GM18907 (cell line): ENCODE measurements at regions not wholly inside any gene's neighbourhood (a gene's known extent, or its start where the extent isn't known, plus 50 kb on each side); places are given as distances from the start of the nearest gene placed in this dataset.

Experiments
- ATAC-seq: cut with Tn5 transposase; IDR thresholded peaks from one replicate; pipeline ENCODE4 v1.9.1; 2021; ENCODE audit warnings: mild to moderate bottlenecking, moderate library complexity; ENCODE audit not compliant: unreplicated experiment

DNA sequence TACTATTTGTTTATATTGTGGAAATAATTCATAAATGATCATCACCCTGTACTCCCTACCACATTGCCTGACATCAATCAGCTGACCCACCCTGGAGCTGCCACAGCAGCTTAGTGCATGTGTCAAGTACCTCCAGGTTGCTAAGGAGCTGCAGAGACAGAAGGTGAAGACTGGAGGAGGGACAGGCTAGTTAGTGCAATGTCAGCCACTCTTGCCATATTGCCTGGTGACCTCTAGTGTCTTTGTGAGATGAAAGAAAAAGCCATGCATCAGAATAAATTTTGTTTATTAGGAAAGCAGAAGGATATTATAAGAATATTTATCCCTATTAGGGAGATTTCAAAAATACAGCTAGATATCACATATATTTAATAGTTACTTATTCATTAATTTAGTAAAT lies 243.9 kb upstream of the FAT4 start:
- no peak for ATAC-seq

DNA sequence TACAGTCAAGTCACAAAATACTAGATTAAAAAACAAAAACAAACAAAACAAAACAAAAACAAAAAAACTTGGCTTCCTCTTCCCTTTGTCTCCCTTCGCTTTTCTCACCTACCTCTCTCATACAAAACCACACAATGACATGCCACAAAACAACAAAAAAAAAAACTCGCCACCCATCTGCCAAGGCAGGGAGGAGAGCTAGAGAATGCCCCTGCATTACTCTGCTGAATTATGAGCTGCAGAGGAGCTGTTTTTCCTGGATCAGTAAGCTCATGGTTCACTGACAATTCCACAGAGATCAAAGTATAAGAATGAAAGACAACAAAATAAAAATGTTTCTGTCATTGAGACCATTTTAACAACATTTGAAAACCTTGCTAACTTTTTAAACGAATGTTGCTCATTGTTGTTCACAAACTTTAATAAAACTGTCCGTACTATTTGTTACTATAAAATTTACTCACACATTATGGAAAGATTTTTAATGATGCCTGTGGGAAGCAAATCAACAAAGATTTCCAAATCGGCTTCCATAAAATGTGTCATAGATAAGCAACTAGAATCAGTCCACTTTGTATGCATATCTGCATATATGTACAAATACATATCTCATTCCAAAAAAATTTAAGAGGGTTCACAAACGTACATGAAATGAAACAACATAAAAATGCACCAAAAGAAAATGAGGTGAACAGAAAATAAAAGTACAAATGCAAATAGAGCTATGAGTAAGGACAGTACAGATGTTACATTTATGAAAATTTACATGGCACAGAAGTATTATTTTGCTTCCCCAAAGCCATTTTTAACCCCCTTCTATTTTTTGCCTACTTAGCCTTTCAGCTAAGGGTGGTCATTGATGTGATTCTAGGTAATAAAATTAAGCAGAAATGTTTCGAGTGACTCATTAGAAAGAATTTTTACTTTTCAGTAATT lies 252.4 kb upstream of the FAT4 start:
- ATAC-seq: no peak

DNA sequence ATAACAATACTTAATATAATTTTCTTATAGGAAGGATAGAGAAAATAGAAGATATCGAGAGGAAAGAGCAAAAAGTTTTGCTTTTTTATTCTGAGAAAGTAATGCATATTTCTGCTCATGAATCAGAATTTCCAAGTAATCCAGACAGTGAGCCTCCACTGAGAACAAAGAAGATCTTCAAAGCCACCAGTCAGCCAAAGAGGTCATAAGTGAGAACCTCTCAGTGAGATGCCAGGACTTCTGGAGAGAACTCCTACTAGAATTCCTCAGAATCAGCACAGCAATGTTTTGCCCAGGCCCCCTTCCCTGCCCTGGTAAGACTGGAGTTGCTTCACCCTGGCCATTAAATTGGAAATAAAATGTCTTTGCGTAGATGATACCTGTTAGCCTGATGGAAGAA lies 254.4 kb upstream of the FAT4 start:
- no peak for ATAC-seq

DNA sequence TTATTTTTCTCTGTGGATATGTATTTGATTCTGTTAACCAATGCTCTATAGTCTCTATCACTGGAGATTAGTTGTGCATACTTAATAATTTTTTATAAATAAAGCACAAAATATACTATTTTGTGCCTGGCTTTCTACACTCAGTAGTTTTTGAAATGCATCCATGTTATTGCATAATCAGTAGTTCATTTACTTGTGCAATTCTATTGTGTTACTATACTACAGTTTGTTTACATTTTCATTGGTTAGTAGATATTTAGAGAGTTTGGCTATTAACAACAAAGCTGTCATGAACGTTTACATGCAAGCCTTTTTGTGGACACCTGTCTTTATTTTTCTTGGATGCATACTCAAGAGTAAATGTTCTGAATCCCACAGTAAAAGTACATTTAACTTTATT lies 265.0 kb upstream of the FAT4 start:
- ATAC-seq: no peak

DNA sequence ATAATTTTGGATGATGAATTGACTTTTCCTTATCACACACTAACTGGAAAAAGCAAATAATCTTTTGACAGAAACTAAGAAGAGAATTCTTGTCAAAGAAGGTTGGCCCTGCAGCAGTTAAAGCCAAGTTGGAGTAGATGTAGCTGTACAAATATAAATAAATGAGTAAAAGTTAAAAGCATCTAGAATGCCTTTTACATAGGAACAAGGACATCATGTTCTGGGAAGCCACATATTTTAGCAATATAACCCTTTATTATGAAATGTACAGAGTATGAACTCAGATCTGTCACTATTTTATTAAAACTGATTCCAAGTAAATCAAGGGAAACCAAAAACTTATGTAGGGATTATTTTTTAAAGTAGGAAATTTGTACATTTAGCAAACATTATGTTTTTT lies 269.4 kb upstream of the FAT4 start:
- ATAC-seq: no peak

DNA sequence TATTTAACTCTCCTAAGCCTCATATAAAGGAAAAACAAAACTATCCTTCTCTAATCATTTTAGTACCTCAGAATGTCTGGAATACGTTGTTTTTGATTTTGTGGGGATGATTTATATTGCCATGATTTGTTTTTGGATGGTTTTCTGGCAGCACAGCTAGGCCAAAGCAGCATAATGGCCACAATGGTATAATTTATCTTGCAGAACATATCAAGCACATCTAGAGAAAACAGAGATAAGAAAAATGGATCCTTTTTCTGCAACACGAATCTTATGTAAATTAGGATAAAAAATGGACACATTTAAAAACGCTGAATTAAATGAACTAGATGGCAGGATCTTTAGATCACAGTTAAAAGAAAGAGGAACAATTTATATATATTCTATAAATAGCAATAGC lies 269.9 kb upstream of the FAT4 start:
- ATAC-seq: no peak

DNA sequence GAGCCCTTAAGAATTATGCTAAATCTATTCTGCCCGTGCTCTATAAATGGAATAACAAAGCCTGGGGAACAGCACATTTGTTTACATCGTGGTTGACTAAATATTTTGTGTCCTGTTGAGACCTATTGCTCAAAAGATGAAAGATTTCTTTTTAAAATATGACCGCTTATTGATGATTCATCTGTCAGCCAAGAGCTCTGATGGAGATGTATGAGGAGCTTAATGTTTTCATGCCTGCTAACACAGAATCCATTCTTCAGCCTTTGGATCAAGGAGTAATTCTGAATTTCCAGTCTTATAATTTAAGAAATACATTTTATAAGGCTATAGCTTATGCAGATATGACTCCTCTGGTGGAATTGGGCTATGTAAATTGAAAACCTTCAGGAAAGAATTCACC lies 271.3 kb upstream of the FAT4 start:
- ATAC-seq: no peak

DNA sequence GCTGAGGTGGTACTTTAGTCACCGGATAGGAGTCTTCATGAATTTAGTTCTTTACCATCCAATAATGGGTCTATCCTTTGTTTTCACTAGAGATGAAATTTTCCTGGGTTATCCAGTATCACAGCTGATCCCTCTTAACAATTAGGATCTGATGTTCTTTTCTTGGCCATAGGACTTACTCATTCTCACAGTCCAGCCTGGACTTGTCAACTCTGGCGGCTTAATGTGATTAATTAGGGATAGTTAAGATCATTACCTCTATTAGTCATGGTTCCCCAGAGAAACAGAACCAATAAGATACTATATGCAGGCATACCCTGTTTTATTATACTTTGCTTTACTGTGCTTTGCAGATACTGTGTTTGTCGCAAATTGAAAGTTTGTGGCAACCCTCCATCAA lies 272.7 kb upstream of the FAT4 start:
- ATAC-seq: no peak

DNA sequence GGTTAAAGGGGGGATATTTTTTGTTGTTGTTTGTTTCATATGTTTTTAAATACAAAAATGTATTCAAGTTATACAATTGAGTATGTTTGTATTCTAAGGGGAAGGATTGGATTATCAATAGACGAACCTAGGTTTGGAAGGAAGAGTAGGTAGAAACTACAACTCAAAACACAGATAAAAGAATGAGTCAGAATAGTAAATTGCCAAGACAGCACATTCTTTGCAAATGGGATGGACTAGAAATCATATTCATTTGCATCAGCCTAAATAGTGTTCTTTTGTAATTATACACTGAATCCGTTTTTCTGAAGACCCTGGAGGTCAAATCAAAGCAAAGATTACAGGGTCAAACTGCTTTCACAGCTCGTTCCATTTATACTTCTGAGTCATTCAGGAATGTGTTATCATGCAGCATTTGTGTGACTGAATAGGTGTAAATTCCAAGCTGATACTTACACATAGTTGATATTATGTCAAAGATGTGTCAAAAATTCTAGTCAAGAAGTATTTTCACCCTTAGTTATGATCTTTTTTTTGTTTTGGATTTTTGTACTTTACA lies 273.3 kb upstream of the FAT4 start:
- ATAC-seq: no peak

DNA sequence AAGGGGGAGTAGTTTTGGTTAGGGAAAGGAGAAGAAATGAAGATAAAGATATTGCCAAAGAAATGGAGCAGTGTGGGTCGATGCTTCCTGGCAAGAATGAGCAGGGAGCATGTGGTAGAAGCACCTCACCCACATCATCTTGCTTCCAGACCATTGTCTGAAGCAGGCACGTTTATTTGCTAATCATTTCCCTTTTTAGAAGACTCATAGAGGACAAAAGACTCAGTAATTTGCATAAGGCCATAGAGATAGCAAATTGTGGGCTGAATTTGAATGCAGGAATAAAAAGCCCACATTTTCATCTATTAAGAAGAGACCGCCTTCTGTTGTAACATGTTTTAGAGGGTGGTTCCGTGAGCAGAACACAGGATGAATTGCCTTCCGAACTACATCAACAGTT lies 275.2 kb upstream of the FAT4 start:
- ATAC-seq: no peak

DNA sequence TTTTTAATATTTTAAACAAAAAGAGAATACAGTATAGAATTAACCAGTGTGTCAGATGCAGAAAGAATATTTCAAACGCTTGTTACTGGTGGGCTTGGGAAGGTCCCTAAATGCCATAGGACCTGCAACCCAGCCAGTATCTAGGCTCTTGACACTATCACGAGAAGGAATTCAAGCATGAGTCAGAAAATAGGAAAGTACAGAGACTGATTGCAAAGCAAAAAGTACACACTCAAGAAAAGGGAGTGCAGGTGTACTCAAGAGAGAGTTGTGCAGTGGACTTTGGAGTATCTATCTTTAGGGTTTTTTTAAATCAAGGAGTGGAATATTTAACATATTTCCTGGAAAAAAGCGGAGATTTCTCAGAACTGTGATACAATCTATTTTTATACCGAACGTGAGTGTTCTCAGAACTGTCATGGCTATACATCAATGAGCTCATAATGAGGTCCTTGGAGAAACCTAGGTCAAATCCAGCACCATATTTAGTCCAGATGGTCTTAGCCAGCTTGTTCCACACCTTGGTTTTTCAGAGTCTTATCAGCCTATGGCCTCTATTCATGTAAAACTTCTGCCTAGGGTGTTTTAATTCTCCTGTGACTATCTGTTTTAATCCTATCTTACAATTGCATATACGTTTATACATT lies 291.8 kb upstream of the FAT4 start:
- ATAC-seq: no peak

DNA sequence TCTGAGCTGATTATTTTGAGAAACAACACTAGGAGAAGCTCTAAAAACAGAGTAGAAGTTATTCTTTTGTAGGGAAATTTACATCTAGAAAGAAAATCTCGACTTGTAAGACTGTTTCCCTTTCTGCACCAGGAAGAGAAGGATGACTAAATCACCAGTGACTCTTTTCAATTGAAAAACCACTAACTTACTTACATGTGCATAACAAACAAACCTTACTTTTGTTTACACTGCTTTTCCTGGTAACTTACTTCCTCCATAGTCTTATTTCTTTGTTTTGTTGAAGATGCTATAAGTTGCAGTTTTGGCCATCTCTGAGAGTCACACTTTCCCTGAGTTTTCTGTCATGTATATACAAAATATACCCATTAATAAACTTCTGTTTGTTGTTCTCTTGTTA lies 293.6 kb upstream of the FAT4 start:
- ATAC-seq: no peak

DNA sequence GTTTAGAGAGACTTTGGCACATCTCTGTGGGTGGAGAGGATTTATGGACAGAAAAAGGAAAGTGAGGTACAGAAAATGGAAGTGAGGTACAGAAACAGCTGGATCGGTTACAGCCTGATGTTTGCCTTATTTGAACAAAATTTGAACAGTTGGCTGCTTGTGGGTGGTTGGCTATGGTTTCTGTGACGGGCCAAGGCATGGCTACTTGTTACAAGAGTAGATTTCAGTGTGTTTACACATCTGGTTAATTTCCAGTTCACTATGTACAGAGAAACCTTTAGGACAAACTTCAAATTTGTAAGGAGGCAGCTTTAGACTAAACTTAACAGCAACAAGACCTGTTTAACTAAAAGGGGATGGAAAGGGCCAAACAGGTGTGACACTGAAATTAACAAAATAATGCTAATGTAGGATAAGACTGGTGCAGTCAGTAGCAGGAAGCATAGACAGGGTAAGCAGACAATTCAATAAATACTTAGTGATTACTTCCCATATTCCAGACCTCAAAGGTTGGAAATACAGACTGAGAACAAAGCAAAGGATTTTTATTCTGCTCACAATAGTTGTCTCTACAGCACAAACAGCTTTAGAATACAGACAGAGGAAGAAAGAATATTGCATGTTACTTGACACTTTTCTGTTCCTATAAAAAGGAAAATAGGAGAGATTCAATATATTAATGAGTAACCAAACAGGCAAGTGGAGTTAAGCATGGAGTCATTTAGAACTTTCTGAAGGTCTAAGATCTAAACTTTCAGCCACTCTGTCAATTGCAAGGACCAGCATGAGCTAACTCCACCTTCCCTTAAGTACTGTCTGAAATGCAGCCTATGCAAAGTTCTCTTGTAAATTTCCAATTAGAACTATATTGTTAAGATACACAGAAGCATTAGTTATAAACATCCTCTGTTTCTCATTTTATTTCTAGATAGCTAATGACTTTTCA lies 294.4 kb upstream of the FAT4 start:
- no peak for ATAC-seq

DNA sequence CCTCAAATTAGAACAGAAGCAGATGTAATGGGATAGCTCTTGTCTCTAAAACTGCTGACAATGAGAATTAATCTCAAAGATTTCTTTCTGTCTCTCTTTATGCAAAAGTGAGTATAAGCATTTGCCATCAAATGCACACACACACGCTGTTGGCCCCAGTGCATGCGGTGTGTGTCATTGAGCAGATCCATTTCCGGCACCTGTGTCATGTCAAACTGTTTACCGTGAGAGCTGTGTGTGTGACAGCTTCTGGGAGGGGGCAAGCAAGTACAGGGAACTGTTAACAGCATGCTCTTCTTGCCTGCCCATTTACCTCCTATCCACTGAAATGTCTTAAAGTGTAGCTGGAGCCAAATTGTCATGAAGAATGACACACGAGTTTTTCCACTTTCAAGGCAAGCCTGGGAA lies 297.9 kb upstream of the FAT4 start:
- no peak for ATAC-seq

DNA sequence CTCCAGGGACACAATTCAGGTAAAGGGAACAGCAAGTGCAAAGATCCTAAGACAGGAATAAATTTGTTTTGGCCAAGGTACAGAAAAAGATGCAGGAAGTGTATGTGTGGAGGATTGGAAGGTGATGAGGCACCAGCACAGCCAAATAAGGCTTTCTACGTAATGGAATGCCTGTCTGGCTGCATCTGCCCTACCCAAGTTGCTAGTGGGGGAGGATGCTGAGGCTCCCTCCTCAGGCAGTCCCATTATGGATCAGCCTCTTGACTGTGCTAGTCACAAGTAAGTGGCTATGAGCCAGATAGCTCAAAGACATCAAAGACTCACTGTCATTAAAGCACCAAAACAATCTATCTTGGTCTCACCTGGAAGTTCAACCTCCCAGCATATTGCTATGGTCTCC lies 300.9 kb upstream of the FAT4 start:
- no peak for ATAC-seq

DNA sequence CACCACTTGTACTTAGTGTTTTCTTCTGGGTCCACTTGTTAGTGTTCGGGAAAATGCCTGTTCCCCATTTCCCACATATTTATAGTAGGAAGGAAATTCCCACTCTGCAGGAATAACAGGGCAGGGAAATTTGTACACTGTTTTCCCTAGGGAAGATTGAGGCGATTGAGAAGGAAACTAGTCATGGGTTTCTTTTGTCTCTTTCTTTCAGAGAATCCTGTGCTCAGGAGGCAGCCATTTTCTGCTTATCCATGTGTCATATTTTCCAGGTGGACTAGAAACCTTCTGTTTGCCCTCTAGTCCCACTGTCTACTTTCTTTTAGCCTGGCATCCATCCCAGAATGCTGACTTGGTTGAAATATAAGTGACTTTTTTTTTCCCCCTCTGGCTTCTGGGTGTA lies 299.1 kb upstream of the ANKRD50 start:
- ATAC-seq: no peak

DNA sequence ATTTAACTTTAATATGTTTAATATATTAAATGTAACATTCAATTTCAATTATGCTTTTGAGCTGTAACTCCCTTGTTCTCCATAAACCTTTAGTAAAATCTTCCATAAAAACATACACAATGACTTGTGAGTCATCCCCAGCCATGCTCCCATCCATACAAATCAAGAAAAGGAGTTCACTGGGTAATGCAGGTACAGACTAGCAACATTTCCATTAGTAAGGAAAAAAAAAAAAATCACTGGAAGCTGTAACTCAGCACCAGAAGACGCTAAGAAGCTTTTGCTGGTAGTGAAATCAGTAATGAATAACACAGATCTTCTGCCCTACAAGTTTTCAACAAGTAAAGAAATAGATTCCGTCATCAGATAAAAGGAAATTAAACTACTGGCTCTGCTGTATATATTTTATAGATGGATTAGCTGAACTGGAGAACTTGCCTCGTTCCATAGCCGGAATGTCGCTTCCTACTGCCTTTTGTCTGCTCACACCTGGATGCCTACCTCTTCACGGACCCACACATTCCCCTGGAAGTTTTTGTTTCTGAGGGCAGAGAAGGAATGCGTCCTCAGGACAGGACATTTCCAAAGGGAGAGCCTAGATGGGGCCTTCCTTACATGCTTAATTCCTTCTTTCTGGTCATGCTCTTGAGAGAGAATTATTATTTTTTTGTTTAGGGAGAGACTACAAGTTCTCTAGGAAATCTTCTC lies 298.4 kb upstream of the ANKRD50 start:
- ATAC-seq: no peak

DNA sequence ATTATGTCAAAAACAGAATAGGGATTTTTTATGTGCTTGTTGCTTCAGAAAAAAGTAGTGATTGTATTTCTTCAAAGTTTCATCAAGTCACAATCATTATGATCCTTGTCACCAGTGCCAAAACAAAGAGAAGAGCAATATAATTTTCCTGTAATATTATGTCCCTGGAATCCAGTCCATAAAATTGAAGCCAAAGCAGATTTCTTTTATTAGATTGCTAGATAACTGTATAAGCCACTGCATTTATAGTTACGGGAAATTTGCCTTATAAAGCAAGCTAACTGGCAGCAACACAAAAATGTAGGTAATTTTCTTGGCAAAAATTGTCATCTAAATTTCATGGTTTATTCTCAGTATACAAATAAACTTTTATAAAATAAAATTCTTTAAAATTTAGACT lies 296.1 kb upstream of the ANKRD50 start:
- ATAC-seq: no peak

DNA sequence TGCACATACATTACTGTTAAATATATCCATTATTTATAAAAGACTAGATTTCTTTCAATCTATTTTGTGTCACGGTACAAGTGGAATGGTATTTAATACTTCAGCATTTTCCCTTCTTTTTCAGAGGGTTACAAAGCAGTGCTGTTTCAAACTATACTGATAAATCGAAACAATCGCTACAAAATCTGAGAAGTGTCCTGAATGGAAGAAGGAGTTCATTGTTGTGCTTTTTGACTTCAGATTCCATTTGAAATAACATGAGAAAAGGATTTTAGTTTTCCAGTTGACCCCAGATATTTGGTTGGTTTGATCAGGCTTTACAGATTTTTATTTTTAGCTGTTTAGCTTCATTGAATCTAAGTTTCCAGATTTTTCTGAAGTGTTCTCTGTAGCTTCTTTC lies 292.1 kb upstream of the ANKRD50 start:
- no peak for ATAC-seq

DNA sequence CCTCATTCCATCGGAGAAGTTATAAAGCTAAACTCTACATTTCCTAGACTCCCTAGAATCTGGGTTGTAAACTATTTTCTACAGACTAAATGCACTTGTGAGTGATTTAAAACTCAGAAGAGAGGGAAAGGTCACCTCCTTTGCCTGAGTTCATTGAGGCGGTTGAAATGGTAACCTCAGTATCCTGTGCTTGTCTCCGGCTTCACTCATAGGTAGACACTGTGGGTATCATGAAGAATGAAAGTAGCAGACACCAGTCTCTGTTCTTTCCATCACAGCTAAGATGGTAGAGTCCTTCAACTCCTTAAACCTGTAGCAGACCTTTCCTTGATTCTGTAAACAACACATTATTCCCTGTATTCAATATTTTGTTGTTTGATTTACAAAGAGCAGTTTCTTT lies 291.3 kb upstream of the ANKRD50 start:
- ATAC-seq: no peak

DNA sequence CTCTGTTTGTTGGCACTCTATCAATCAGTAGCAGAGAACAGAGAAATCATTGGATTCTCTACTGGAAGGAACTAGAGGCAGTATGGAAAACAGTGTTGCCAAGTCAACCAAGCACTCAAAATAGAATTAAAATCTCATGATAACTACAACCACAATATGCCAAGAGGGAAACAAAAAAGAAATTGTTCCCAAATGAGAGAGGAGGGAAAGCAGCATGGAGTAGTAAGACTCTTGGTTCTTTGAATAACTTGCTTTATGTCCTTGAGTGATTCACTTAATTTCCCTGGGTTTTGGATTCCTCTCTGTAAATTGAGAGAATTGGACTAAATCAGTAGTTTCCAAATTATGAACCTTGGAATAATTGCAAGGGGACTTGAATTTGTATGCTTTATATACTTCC lies 285.5 kb upstream of the ANKRD50 start:
- ATAC-seq: no peak
